H1 (cell line): ENCODE measurements at regions not wholly inside any gene's neighbourhood (a gene's known extent, or its start where the extent isn't known, plus 50 kb on each side); places are given as distances from the start of the nearest gene placed in this dataset.

ENCODE experiments used
- CTCF ChIA-PET: fragments of 300-600 bp; sonication (Branson Sonifier 250); formaldehyde crosslinking; loops from one replicate; lab custom pipeline; 2021; ENCODE audit not compliant: partially characterized antibody; lab: Charles Lee
- POLR2A ChIA-PET: fragments of 300-600 bp; sonication (Branson Sonifier 250); formaldehyde crosslinking; loops from one replicate; lab custom pipeline; 2021; ENCODE audit warnings: inconsistent platforms; ENCODE audit not compliant: partially characterized antibody; lab: Charles Lee
- DNase-seq, 2 experiments: peaks; one replicate each; pipeline versions ENCODE4 v3.0.0 to v3.0.0-alpha.2; 2010 to 2022; ENCODE audit warnings: low spot score in 2 of 2, low read depth in 1 of 2, mixed read lengths in 1 of 2
- FAIRE-seq: peaks from 2 replicates; lab custom pipeline; 2011; peaks lifted over from hg19 to GRCh38; lab: Jason Lieb, UNC
- H2AFZ ChIP-seq: 2 replicates; pipeline ENCODE4 v1.8.1; 2012; ENCODE audit warnings: low read length, inconsistent platforms
- H2AK5ac ChIP-seq: 2 replicates; pipeline ENCODE4 v1.6.1; 2013; ENCODE audit warnings: low read depth, low read length
- H2BK120ac ChIP-seq: replicated peaks from 2 replicates; pipeline ENCODE3; 2013; ENCODE audit warnings: low read depth, low read length, inconsistent platforms
- H2BK12ac ChIP-seq: 2 replicates; pipeline ENCODE4 v1.6.1; 2013; ENCODE audit warnings: low read depth, low read length
- H2BK15ac ChIP-seq: 2 replicates; pipeline ENCODE4 v1.6.1; 2013; ENCODE audit warnings: low read length
- H2BK20ac ChIP-seq: 2 replicates; pipeline ENCODE4 v1.6.1; 2013; ENCODE audit warnings: low read length
- H2BK5ac ChIP-seq: 2 replicates; pipeline ENCODE4 v1.6.1; 2013; ENCODE audit warnings: low read depth, low read length
- H3K14ac ChIP-seq: 2 replicates; pipeline ENCODE4 v1.6.1; 2013; ENCODE audit warnings: inconsistent platforms; ENCODE audit not compliant: insufficient read length
- H3K18ac ChIP-seq: 2 replicates; pipeline ENCODE4 v1.6.1; 2013; ENCODE audit warnings: low read length; ENCODE audit errors: extremely low read depth
- H3K23ac ChIP-seq: 2 replicates; pipeline ENCODE4 v1.6.1; 2013; ENCODE audit warnings: inconsistent platforms; ENCODE audit not compliant: insufficient read length
- H3K23me2 ChIP-seq: 2 replicates; pipeline ENCODE4 v1.6.1; 2013; ENCODE audit warnings: low read depth, low read length
- H3K27ac ChIP-seq: 2 replicates; pipeline ENCODE4 v1.6.1; 2011; ENCODE audit warnings: low read depth, low read length, inconsistent platforms
- H3K27me3 ChIP-seq, 4 experiments: replicated peaks in 1 of 4; 1 replicate in 1 of 4; 2 replicates in 3 of 4; pipeline versions ENCODE4 v1.6.1 to v1.8.1; 2011 to 2013; ENCODE audit warnings: low read length in 3 of 4, mild to moderate bottlenecking in 3 of 4, inconsistent platforms in 2 of 4, mixed read lengths in 2 of 4, moderate library complexity in 1 of 4; ENCODE audit not compliant: control insufficient read depth in 3 of 4, insufficient read depth in 3 of 4; ENCODE audit errors: extremely low read depth in 1 of 4
- H3K36me3 ChIP-seq, 4 experiments: 2 replicates each; pipeline versions ENCODE4 v1.6.1 to v1.8.1; 2011 to 2013; ENCODE audit warnings: mild to moderate bottlenecking in 4 of 4, low read length in 3 of 4, moderate library complexity in 2 of 4, control low read depth in 1 of 4, inconsistent platforms in 1 of 4; ENCODE audit not compliant: insufficient read depth in 4 of 4, control insufficient read depth in 2 of 4
- H3K4ac ChIP-seq: replicated peaks from 2 replicates; pipeline ENCODE3; 2013; ENCODE audit warnings: low read length, low read depth, mixed read lengths, inconsistent platforms; ENCODE audit not compliant: insufficient read length
- H3K4me1 ChIP-seq, 4 experiments: replicated peaks in 1 of 4; 1 replicate in 1 of 4; 2 replicates in 3 of 4; pipeline versions ENCODE4 v1.6.1 to v1.8.1; 2011 to 2013; ENCODE audit warnings: low read length in 3 of 4, inconsistent platforms in 2 of 4, mixed read lengths in 1 of 4; ENCODE audit not compliant: insufficient read depth in 4 of 4, control insufficient read depth in 3 of 4
- H3K4me2 ChIP-seq, 2 experiments: 2 replicates each; pipeline versions ENCODE4 v1.6.1 to v1.8.1; 2011 to 2013; ENCODE audit warnings: low read depth in 2 of 2, low read length in 2 of 2, control low read depth in 1 of 2, inconsistent platforms in 1 of 2, mild to moderate bottlenecking in 1 of 2; ENCODE audit not compliant: insufficient read depth in 1 of 2
- H3K4me3 ChIP-seq, 4 experiments: fragments of 200-600, 300-600 bp in 1 of 4; sonication (generic), shearing (Covaris generic), sonication (Bioruptor Twin) in 1 of 4; 2 replicates each; pipeline versions ENCODE4 v1.5.1 to v1.8.1; 2011 to 2016; ENCODE audit warnings: low read length in 4 of 4, low read depth in 3 of 4, control low read depth in 2 of 4, inconsistent platforms in 2 of 4, mild to moderate bottlenecking in 2 of 4, mixed read lengths in 1 of 4, moderate library complexity in 1 of 4; ENCODE audit not compliant: insufficient read depth in 2 of 4; ENCODE audit errors: extremely low read depth in 1 of 4
- H3K56ac ChIP-seq: replicated peaks from 2 replicates; pipeline ENCODE3; 2013; ENCODE audit warnings: low read depth, mild to moderate bottlenecking, mixed read lengths, low read length, inconsistent platforms; ENCODE audit not compliant: insufficient read length
- H3K79me1 ChIP-seq: 2 replicates; pipeline ENCODE4 v1.6.1; 2013; ENCODE audit warnings: low read depth, low read length, control low read depth
- H3K79me2 ChIP-seq, 2 experiments: 2 replicates each; pipeline versions ENCODE4 v1.6.1 to v1.8.1; 2012 to 2013; ENCODE audit warnings: low read length in 2 of 2, mild to moderate bottlenecking in 2 of 2, inconsistent platforms in 1 of 2; ENCODE audit not compliant: insufficient read depth in 2 of 2, control insufficient read depth in 1 of 2
- H3K9ac ChIP-seq, 4 experiments: replicated peaks in 1 of 4; 1 replicate in 1 of 4; 2 replicates in 3 of 4; pipeline versions ENCODE4 v1.6.1 to v1.8.1; 2011 to 2013; ENCODE audit warnings: low read depth in 3 of 4, low read length in 3 of 4, control low read depth in 2 of 4, mild to moderate bottlenecking in 2 of 4, moderate library complexity in 2 of 4, inconsistent platforms in 1 of 4; ENCODE audit errors: extremely low read depth in 1 of 4
- H3K9me3 ChIP-seq, 2 experiments: 2 replicates each; pipeline versions ENCODE4 v1.6.1 to v1.8.1; 2012 to 2013; ENCODE audit warnings: mild to moderate bottlenecking in 2 of 2, moderate library complexity in 2 of 2, control low read depth in 1 of 2, inconsistent platforms in 1 of 2, low read depth in 1 of 2, low read length in 1 of 2, mixed read lengths in 1 of 2; ENCODE audit not compliant: insufficient read depth in 2 of 2
- H4K20me1 ChIP-seq, 2 experiments: replicated peaks in 1 of 2; 2 replicates each; pipeline versions ENCODE3 to v1.8.1; 2011 to 2013; ENCODE audit warnings: inconsistent platforms in 2 of 2, low read length in 2 of 2, mild to moderate bottlenecking in 1 of 2; ENCODE audit not compliant: insufficient read depth in 2 of 2, control insufficient read depth in 1 of 2
- H4K5ac ChIP-seq: 2 replicates; pipeline ENCODE4 v1.6.1; 2013; ENCODE audit warnings: low read length, low read depth, mixed read lengths, inconsistent platforms; ENCODE audit not compliant: insufficient read length
- H4K8ac ChIP-seq: 2 replicates; pipeline ENCODE4 v1.8.0; 2013; ENCODE audit warnings: mild to moderate bottlenecking, moderate library complexity, low read length, inconsistent platforms; ENCODE audit not compliant: insufficient read depth; ENCODE audit errors: extremely low read depth
- H4K91ac ChIP-seq: replicated peaks from 2 replicates; pipeline ENCODE3; 2013; ENCODE audit warnings: low read length, mixed read lengths, inconsistent platforms; ENCODE audit not compliant: insufficient read length
- CTCF ChIP-seq, 3 experiments: IDR thresholded peaks; 1 replicate in 2 of 3; 2 replicates in 1 of 3; pipeline versions ENCODE4 v1.5.1 to v1.6.1; 2011; ENCODE audit warnings: low read length in 3 of 3, mild to moderate bottlenecking in 3 of 3, inconsistent platforms in 2 of 3, low read depth in 1 of 3, moderate library complexity in 1 of 3; ENCODE audit not compliant: insufficient read depth in 1 of 3; ENCODE audit errors: control extremely low read depth in 1 of 3
- E2F6 ChIP-seq: IDR thresholded peaks from 2 replicates; pipeline ENCODE4 v1.6.1; 2012; ENCODE audit warnings: inconsistent platforms
- EGR1 ChIP-seq: IDR thresholded peaks from 2 replicates; pipeline ENCODE4 v1.6.1; 2011; ENCODE audit warnings: low read depth, low read length, borderline replicate concordance
- GABPA ChIP-seq: IDR thresholded peaks from 2 replicates; pipeline ENCODE4 v1.6.1; 2011; ENCODE audit warnings: mild to moderate bottlenecking, low read length, moderate library complexity, borderline replicate concordance; ENCODE audit not compliant: insufficient read depth
- RAD21 ChIP-seq, 2 experiments: IDR thresholded peaks in 1 of 2; conservative IDR thresholded peaks in 1 of 2; 2 replicates each; pipeline ENCODE4 v1.6.1; 2011; ENCODE audit warnings: low read depth in 2 of 2, low read length in 2 of 2, improper control_type of control experiment in 1 of 2, inconsistent platforms in 1 of 2, mild to moderate bottlenecking in 1 of 2, moderate library complexity in 1 of 2
- SAP30 ChIP-seq: fragments of 300-600 bp; sonication (generic); IDR thresholded peaks from 2 replicates; pipeline ENCODE4 v1.7.1; 2012; ENCODE audit warnings: low read length, moderate library complexity, mild to moderate bottlenecking, inconsistent platforms; ENCODE audit not compliant: insufficient read depth, insufficient replicate concordance
- TAF1 ChIP-seq: IDR thresholded peaks from 2 replicates; pipeline ENCODE4 v1.6.1; 2011; ENCODE audit warnings: mild to moderate bottlenecking, low read depth, low read length
- WGBS, 2 experiments: shearing (Covaris generic) in 1 of 2; methylation state at CpG; one replicate each; pipeline versions ENCODE4 v1.1.6 to v1.1.7; 2013 to 2015; ENCODE audit warnings: low lambda C conversion rate in 2 of 2, mixed read lengths in 2 of 2, inconsistent platforms in 1 of 2, low coverage in 1 of 2, missing lambda C conversion rate in 1 of 2; ENCODE audit not compliant: insufficient replicate concordance in 2 of 2, insufficient coverage in 1 of 2, insufficient read length in 1 of 2; ENCODE audit errors: extremely low coverage in 1 of 2, missing lambda C conversion rate in 1 of 2; 5-methylcytosine and 5-hydroxymethylcytosine counted together

DNA sequence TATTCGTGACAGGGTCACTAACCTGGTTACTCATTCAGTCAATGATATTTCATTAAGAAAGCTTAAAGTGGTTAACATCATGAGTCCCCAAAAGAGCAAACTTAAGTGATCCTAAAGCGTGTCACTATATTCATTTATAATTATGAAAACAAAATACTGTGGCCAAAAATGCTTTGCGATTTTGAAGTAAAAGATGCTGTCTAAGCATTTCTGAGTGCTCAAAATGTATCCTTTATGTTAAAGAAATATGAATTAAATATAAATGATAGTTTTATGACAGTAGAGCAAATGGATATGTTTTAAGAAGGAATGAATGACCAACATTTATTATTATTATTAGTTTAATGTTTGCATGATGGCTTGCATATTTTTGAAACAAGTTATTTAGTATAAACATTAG lies 72.6 kb upstream of the CDC42EP3 start:
- Histone ChIP-seq H3K4me3 (no peak overlapping the region), H3K56ac (no peak overlapping the region), H3K4me1 (no peaks in the 10 kb centered on the region), H2AFZ (no peak overlapping the region), H3K79me1 (no peaks in the 10 kb centered on the region), H3K27me3 (no peaks in the 10 kb centered on the region), H3K36me3 (no peaks in the 10 kb centered on the region), H3K79me2 (no peaks in the 10 kb centered on the region), H4K5ac (no peak overlapping the region), H2BK20ac (no peak overlapping the region), H4K91ac (no peak overlapping the region), H4K8ac (no peak overlapping the region), H2AK5ac (no peak overlapping the region), H3K23me2 (no peaks in the 10 kb centered on the region), H3K4ac (no peak overlapping the region), H2BK15ac (no peak overlapping the region), H2BK12ac (no peak overlapping the region), H3K14ac (no peak overlapping the region), H3K27ac (no peak overlapping the region), H3K4me2 (no peak overlapping the region), H3K9ac (no peak overlapping the region), H4K20me1 (no peaks in the 10 kb centered on the region), H3K23ac (no peak overlapping the region), H3K9me3 (no peaks in the 10 kb centered on the region), H2BK120ac (no peak overlapping the region), H3K18ac (no peak overlapping the region), H2BK5ac (no peak overlapping the region)
- DNase-seq (no peak), FAIRE-seq (no peak)
- 95% methylated on average over 3 of the region's 3 CpGs; no CpG with 5 or more reads in 1 of the 2 experiments for WGBS, 2 experiments
- POLR2A ChIA-PET, result no interaction called here
- no peak for TF ChIP-seq EGR1
- TF ChIP-seq E2F6, result no peak
- no peak for TF ChIP-seq SAP30
- TF ChIP-seq GABPA, result no peak
- TF ChIP-seq TAF1, result no peak
- no peak for TF ChIP-seq RAD21 (IDR thresholded peaks at IDR 0.05 in 1 of 2, conservative IDR thresholded peaks at IDR 0.05 in 1 of 2; ENCODE audit: low read depth in 2 of 2, low read length in 2 of 2)
- TF ChIP-seq CTCF (IDR thresholded peaks at IDR 0.05; ENCODE audit: control extremely low read depth in 1 of 3, insufficient read depth in 1 of 3, low read depth in 1 of 3, low read length in 3 of 3), result no peak
- CTCF ChIA-PET, result no interaction called here
